ENCODE measurements at regions not wholly inside any gene's neighbourhood (a gene's known extent, or its start where the extent isn't known, plus 50 kb on each side); places are given as distances from the start of the nearest gene placed in this dataset.

GRCh38 chr2:6671913-6672312 lies 193.8 kb downstream of the CMPK2 start:
- TF ChIP-seq POLR2A (IDR thresholded peaks at IDR 0.05) (no peak), CTCF (IDR thresholded peaks at IDR 0.05 in 8 of 11, conservative IDR thresholded peaks at IDR 0.05 in 3 of 11) (no peak), POLR2AphosphoS5 (IDR thresholded peaks at IDR 0.05) (no peak)

Data from spleen (tissue), 7 donors.